ENCODE measurements at regions not wholly inside any gene's neighbourhood (a gene's known extent, or its start where the extent isn't known, plus 50 kb on each side); places are given as distances from the start of the nearest gene placed in this dataset.

DNA sequence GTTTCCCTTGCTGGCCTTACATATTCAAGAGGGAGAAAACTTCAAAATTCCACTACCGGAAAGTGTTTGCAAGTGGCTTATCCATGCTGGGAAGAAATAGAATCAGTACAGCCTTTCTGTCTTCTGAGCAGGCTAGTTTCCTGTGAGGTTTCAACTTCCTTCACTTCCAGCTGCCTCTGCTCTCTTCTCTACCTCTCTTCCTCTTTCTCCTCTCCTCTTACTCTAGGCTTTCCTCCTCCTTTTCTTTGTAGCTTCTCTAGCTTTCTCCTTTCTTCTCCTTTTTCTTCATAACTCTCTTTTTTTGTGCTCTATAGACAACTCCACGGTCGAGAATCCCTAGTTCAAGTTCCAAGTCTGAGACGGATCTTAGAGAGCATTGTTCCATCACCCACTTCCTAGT, 421.8 kb downstream of the ETS1 start (continued):
- TF ChIP-seq, protein P1, sequence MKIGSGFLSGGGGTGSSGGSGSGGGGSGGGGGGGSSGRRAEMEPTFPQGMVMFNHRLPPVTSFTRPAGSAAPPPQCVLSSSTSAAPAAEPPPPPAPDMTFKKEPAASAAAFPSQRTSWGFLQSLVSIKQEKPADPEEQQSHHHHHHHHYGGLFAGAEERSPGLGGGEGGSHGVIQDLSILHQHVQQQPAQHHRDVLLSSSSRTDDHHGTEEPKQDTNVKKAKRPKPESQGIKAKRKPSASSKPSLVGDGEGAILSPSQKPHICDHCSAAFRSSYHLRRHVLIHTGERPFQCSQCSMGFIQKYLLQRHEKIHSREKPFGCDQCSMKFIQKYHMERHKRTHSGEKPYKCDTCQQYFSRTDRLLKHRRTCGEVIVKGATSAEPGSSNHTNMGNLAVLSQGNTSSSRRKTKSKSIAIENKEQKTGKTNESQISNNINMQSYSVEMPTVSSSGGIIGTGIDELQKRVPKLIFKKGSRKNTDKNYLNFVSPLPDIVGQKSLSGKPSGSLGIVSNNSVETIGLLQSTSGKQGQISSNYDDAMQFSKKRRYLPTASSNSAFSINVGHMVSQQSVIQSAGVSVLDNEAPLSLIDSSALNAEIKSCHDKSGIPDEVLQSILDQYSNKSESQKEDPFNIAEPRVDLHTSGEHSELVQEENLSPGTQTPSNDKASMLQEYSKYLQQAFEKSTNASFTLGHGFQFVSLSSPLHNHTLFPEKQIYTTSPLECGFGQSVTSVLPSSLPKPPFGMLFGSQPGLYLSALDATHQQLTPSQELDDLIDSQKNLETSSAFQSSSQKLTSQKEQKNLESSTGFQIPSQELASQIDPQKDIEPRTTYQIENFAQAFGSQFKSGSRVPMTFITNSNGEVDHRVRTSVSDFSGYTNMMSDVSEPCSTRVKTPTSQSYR (CRISPR knock-in tag; IDR thresholded peaks at IDR 0.05), result no peak
- TF ChIP-seq MXD4 (CRISPR knock-in tag; IDR thresholded peaks at IDR 0.05; ENCODE audit: borderline replicate concordance) (no peak), RORB (CRISPR knock-in tag; IDR thresholded peaks at IDR 0.05) (no peak), ZBTB21 (CRISPR knock-in tag; IDR thresholded peaks at IDR 0.05; ENCODE audit: borderline replicate concordance) (no peak), ZNF138 (CRISPR knock-in tag; conservative IDR thresholded peaks at IDR 0.05) (no peak)
- TF ChIP-seq, protein P2, sequence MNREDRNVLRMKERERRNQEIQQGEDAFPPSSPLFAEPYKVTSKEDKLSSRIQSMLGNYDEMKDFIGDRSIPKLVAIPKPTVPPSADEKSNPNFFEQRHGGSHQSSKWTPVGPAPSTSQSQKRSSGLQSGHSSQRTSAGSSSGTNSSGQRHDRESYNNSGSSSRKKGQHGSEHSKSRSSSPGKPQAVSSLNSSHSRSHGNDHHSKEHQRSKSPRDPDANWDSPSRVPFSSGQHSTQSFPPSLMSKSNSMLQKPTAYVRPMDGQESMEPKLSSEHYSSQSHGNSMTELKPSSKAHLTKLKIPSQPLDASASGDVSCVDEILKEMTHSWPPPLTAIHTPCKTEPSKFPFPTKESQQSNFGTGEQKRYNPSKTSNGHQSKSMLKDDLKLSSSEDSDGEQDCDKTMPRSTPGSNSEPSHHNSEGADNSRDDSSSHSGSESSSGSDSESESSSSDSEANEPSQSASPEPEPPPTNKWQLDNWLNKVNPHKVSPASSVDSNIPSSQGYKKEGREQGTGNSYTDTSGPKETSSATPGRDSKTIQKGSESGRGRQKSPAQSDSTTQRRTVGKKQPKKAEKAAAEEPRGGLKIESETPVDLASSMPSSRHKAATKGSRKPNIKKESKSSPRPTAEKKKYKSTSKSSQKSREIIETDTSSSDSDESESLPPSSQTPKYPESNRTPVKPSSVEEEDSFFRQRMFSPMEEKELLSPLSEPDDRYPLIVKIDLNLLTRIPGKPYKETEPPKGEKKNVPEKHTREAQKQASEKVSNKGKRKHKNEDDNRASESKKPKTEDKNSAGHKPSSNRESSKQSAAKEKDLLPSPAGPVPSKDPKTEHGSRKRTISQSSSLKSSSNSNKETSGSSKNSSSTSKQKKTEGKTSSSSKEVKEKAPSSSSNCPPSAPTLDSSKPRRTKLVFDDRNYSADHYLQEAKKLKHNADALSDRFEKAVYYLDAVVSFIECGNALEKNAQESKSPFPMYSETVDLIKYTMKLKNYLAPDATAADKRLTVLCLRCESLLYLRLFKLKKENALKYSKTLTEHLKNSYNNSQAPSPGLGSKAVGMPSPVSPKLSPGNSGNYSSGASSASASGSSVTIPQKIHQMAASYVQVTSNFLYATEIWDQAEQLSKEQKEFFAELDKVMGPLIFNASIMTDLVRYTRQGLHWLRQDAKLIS (CRISPR knock-in tag; IDR thresholded peaks at IDR 0.05; ENCODE audit: borderline replicate concordance), result no peak
- TF ChIP-seq, protein P3, sequence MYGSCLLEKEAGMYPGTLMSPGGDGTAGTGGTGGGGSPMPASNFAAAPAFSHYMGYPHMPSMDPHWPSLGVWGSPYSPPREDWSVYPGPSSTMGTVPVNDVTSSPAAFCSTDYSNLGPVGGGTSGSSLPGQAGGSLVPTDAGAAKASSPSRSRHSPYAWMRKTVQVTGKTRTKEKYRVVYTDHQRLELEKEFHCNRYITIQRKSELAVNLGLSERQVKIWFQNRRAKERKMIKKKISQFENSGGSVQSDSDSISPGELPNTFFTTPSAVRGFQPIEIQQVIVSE (CRISPR knock-in tag; IDR thresholded peaks at IDR 0.05; ENCODE audit: borderline replicate concordance), result no peak

DNA sequence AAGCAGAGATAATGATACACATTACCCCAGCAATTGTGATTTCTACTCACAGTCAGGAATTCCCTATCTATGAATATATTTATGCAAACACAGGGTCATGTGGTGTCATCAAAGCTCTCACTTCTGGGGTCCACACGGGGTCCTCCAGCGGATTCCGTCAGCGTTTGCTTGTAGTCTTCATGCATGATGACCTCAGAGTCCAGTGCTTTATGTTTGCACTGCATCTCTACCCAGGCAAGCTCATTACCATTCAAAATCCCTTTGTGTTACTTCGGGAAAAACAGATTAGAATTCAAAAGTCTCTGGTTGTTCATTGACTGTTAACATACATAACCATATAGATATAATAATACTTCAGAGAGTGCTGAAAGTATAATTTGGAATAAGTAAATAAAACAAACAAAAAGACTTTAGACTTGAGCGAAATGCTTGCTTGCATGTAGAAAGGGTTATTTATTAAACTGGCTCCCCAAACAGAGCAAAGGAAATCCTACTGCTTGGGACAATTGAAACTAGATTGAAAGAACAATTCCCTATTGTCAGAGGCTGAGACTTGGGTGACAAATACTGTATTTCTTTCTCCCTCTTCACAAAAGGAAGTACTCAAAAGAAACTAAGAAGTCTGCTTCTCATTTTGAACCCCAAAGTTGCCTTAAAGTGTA, 423.1 kb downstream of the ETS1 start:
- no peak for TF ChIP-seq TEAD4 (CRISPR knock-in tag; IDR thresholded peaks at IDR 0.05)
- TF ChIP-seq, protein P4, sequence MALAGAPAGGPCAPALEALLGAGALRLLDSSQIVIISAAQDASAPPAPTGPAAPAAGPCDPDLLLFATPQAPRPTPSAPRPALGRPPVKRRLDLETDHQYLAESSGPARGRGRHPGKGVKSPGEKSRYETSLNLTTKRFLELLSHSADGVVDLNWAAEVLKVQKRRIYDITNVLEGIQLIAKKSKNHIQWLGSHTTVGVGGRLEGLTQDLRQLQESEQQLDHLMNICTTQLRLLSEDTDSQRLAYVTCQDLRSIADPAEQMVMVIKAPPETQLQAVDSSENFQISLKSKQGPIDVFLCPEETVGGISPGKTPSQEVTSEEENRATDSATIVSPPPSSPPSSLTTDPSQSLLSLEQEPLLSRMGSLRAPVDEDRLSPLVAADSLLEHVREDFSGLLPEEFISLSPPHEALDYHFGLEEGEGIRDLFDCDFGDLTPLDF (CRISPR knock-in tag; IDR thresholded peaks at IDR 0.05), result no peak
- TF ChIP-seq ZNF219 (CRISPR knock-in tag; IDR thresholded peaks at IDR 0.05; ENCODE audit: borderline replicate concordance), result no peak
- TF ChIP-seq, protein P5, sequence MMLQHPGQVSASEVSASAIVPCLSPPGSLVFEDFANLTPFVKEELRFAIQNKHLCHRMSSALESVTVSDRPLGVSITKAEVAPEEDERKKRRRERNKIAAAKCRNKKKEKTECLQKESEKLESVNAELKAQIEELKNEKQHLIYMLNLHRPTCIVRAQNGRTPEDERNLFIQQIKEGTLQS (CRISPR knock-in tag; conservative IDR thresholded peaks at IDR 0.05), result no peak
- TF ChIP-seq, protein P6, sequence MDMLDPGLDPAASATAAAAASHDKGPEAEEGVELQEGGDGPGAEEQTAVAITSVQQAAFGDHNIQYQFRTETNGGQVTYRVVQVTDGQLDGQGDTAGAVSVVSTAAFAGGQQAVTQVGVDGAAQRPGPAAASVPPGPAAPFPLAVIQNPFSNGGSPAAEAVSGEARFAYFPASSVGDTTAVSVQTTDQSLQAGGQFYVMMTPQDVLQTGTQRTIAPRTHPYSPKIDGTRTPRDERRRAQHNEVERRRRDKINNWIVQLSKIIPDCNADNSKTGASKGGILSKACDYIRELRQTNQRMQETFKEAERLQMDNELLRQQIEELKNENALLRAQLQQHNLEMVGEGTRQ (CRISPR knock-in tag; IDR thresholded peaks at IDR 0.05), result no peak
- TF ChIP-seq, protein P7, sequence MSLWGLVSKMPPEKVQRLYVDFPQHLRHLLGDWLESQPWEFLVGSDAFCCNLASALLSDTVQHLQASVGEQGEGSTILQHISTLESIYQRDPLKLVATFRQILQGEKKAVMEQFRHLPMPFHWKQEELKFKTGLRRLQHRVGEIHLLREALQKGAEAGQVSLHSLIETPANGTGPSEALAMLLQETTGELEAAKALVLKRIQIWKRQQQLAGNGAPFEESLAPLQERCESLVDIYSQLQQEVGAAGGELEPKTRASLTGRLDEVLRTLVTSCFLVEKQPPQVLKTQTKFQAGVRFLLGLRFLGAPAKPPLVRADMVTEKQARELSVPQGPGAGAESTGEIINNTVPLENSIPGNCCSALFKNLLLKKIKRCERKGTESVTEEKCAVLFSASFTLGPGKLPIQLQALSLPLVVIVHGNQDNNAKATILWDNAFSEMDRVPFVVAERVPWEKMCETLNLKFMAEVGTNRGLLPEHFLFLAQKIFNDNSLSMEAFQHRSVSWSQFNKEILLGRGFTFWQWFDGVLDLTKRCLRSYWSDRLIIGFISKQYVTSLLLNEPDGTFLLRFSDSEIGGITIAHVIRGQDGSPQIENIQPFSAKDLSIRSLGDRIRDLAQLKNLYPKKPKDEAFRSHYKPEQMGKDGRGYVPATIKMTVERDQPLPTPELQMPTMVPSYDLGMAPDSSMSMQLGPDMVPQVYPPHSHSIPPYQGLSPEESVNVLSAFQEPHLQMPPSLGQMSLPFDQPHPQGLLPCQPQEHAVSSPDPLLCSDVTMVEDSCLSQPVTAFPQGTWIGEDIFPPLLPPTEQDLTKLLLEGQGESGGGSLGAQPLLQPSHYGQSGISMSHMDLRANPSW (CRISPR knock-in tag; conservative IDR thresholded peaks at IDR 0.05; ENCODE audit: low read depth), result no peak
- TF ChIP-seq ZNF416 (CRISPR knock-in tag; IDR thresholded peaks at IDR 0.05), result no peak
- no peaks in the 10 kb centered on the region; the same call in 1 of the 2 replicates for H3K27me3 Mint-ChIP-seq (ENCODE audit: low read depth)
- H3K27ac Mint-ChIP-seq, result no peak overlapping the region
- H3K36me3 Mint-ChIP-seq, result no peaks in the 10 kb centered on the region
- H3K4me3 Mint-ChIP-seq, result no peak overlapping the region
- no peaks in the 10 kb centered on the region for H3K9me3 Mint-ChIP-seq
- DNase-seq (ENCODE audit: low spot score) (no peak), ATAC-seq (no peak)
- CTCF ChIA-PET, result interaction anchor here (2.3 kb wide), 1 partner anchor 468 kb away, joined by 7 read pairs; no protein-coding TSS in a partner anchor
- POLR2A ChIA-PET, result no interaction called here
- no peaks in the 10 kb centered on the region for H3K4me1 Mint-ChIP-seq

Data from WTC11 (cell line).